B cell (primary cell): ENCODE measurements at regions not wholly inside any gene's neighbourhood (a gene's known extent, or its start where the extent isn't known, plus 50 kb on each side); places are given as distances from the start of the nearest gene placed in this dataset. TPM values are rescaled to one million over a fixed set of nuclear protein-coding genes. Genes with fewer than 3 reads are reported as not detected.
"Not testable (repeated sequence)": the region's sequence is repeated elsewhere in the genome, so short reads cannot be mapped to it uniquely, and the experiment has no call there.

Experiments used
- ATAC-seq: fragments of 200-7000 bp; cut with Tn5 transposase; one replicate; pipeline ENCODE4 v1.10.0; 2021; ENCODE audit warnings: low read depth, mild to moderate bottlenecking, moderate number of reproducible peaks, moderate library complexity
- CTCF ChIA-PET: fragments of 350-600 bp; sonication (Branson Sonifier 250); formaldehyde crosslinking; loops from one replicate; lab custom pipeline; 2021; ENCODE audit warnings: antibody characterized with exemption, inconsistent platforms; lab: Charles Lee
- POLR2A ChIA-PET: fragments of 350-600 bp; sonication (Branson Sonifier 250); formaldehyde crosslinking; loops from one replicate; lab custom pipeline; 2021; ENCODE audit warnings: antibody characterized with exemption; lab: Charles Lee
- DNase-seq: peaks from one replicate; pipeline ENCODE4 v3.0.0; 2013
- H2AFZ ChIP-seq: 2 replicates; pipeline ENCODE4 v1.6.1; 2012; ENCODE audit warnings: mild to moderate bottlenecking, low read depth, low read length; ENCODE audit not compliant: insufficient read depth, poor library complexity, severe bottlenecking
- H3K27ac ChIP-seq, 2 donors: 1 replicate in 1 of 2; 2 replicates in 1 of 2; pipeline ENCODE4 v1.5.1; 2012 to 2013; ENCODE audit warnings: low read length in 2 of 2, mild to moderate bottlenecking in 2 of 2, moderate library complexity in 1 of 2
- H3K27me3 ChIP-seq, 4 experiments: fragments of 200-600 bp in 1 of 4; sonication (generic) in 1 of 4; replicated peaks in 1 of 4; 1 replicate in 2 of 4; 2 replicates in 2 of 4; pipeline versions ENCODE4 v1.6.1 to v1.7.0; 2013 to 2016; ENCODE audit warnings: low read length in 3 of 4, mild to moderate bottlenecking in 2 of 4, mixed read lengths in 1 of 4, moderate library complexity in 1 of 4; ENCODE audit not compliant: insufficient read depth in 4 of 4, control insufficient read depth in 3 of 4; ENCODE audit errors: control extremely low read depth in 1 of 4
- H3K36me3 ChIP-seq, 2 experiments: replicated peaks in 1 of 2; 1 replicate in 1 of 2; 2 replicates in 1 of 2; pipeline versions ENCODE4 v1.6.1 to v1.7.1; 2013; ENCODE audit warnings: low read length in 1 of 2; ENCODE audit not compliant: insufficient read depth in 2 of 2, control insufficient read depth in 1 of 2; ENCODE audit errors: control extremely low read depth in 1 of 2, extremely low read depth in 1 of 2
- H3K4me1 ChIP-seq, 2 donors: fragments of 200-600 bp in 1 of 2; sonication (generic) in 1 of 2; 1 replicate in 1 of 2; 2 replicates in 1 of 2; pipeline versions ENCODE4 v1.5.1 to v1.6.1; 2013 to 2017; ENCODE audit warnings: low read length in 2 of 2; ENCODE audit not compliant: control insufficient read depth in 2 of 2, insufficient read depth in 2 of 2
- H3K4me2 ChIP-seq: replicated peaks from 2 replicates; pipeline ENCODE3; 2012; ENCODE audit warnings: mild to moderate bottlenecking, low read depth, low read length; ENCODE audit not compliant: poor library complexity, severe bottlenecking
- H3K4me3 ChIP-seq, 5 experiments: fragments of 200-600 bp in 1 of 5; sonication (generic) in 1 of 5; 1 replicate in 3 of 5; 2 replicates in 2 of 5; pipeline versions ENCODE4 v1.5.1 to v1.7.0; 2011 to 2016; ENCODE audit warnings: low read length in 4 of 5, mild to moderate bottlenecking in 4 of 5, low read depth in 2 of 5, control low read depth in 1 of 5, moderate library complexity in 1 of 5; ENCODE audit not compliant: insufficient read depth in 1 of 5; ENCODE audit errors: control extremely low read depth in 1 of 5, extremely low read depth in 1 of 5
- H3K79me2 ChIP-seq: fragments of 200-600 bp; sonication (generic); one replicate; pipeline ENCODE4 v1.6.0; 2016; ENCODE audit warnings: low read length; ENCODE audit not compliant: control insufficient read depth, insufficient read depth
- H3K9ac ChIP-seq: fragments of 200-600 bp; sonication (generic); 2 replicates; pipeline ENCODE4 v1.6.1; 2017; ENCODE audit warnings: mild to moderate bottlenecking, low read length, moderate library complexity
- H3K9me3 ChIP-seq, 3 donors: one replicate each; pipeline versions ENCODE4 v1.6.1 to v1.7.1; 2013; ENCODE audit warnings: low read length in 2 of 3; ENCODE audit not compliant: control insufficient read depth in 2 of 3, insufficient read depth in 1 of 3; ENCODE audit errors: control extremely low read depth in 1 of 3
- H4K20me1 ChIP-seq: 2 replicates; pipeline ENCODE4 v1.6.0; 2012; ENCODE audit warnings: mild to moderate bottlenecking, low read length; ENCODE audit not compliant: insufficient read depth, control insufficient read depth, poor library complexity, severe bottlenecking
- H3K27ac Mint-ChIP-seq: one replicate; pipeline ENCODE4 v1.8.0; 2021; ENCODE audit warnings: mixed read lengths
- H3K27me3 Mint-ChIP-seq: one replicate; pipeline ENCODE4 v1.8.0; 2021; ENCODE audit warnings: mixed read lengths
- H3K4me1 Mint-ChIP-seq: one replicate; pipeline ENCODE4 v1.8.0; 2021; ENCODE audit warnings: mixed read lengths
- H3K4me3 Mint-ChIP-seq: one replicate; pipeline ENCODE4 v1.8.0; 2021; ENCODE audit warnings: mixed read lengths
- H3K9me3 Mint-ChIP-seq: one replicate; pipeline ENCODE4 v1.8.0; 2022; ENCODE audit warnings: mixed read lengths; ENCODE audit not compliant: insufficient read depth
- EZH2 ChIP-seq: IDR thresholded peaks from 2 replicates; pipeline ENCODE4 v1.6.1; 2012; ENCODE audit warnings: borderline replicate concordance, low read depth, mild to moderate bottlenecking, moderate library complexity, low read length; ENCODE audit not compliant: insufficient read depth, poor library complexity, severe bottlenecking
- WGBS: methylation state at CpG from one replicate; pipeline ENCODE4 v1.1.5; 2013; ENCODE audit warnings: missing lambda C conversion rate; ENCODE audit not compliant: insufficient coverage; 5-methylcytosine and 5-hydroxymethylcytosine counted together
- intact Hi-C: fragments of 100-400 bp; cut with micrococcal nuclease; formaldehyde crosslinking; loops from one replicate; pipeline ENCODE4 v1.10.0; 2022
- small RNA-seq: library from RNA; depleted of rRNA; stranded (forward); fragments of <200 nt; gene quantifications from one replicate; pipeline ENCODE3, GENCODE V24; 2012; ENCODE audit warnings: low replicate concordance, low read depth; ENCODE audit not compliant: insufficient read length
- TF ChIP-seq, protein P1 (sequence below): fragments of 200-600 bp; IDR thresholded peaks from one replicate; pipeline ENCODE4 v1.8.0; 2022; ENCODE audit warnings: antibody characterized with exemption, mild to moderate bottlenecking

GRCh38 chr4:150023489-150023888, 54.8 kb upstream of the DCLK2 start:
- intact Hi-C loops: no loop called here
- POLR2A ChIA-PET: no interaction called here
- Mint-ChIP-seq H3K9me3 (peaks cover 20% of the 10 kb centered on the region), H3K27ac (no peak overlapping the region), H3K4me3 (no peak overlapping the region), H3K4me1 (no peaks in the 10 kb centered on the region), H3K27me3 (peaks cover 21% of the 10 kb centered on the region)
- peaks cover 8 to 25% (median 11%) of the 10 kb centered on the region in 3 donors for H3K9me3 ChIP-seq
- ATAC-seq: no peak
- no peaks in the 10 kb centered on the region for H4K20me1 ChIP-seq
- H3K4me1 ChIP-seq: no peaks in the 10 kb centered on the region
- WGBS: 100% methylated on average over 1 of the region's 2 CpGs
- no peak overlapping the region for H2AFZ ChIP-seq
- no peak overlapping the region for H3K9ac ChIP-seq
- H3K27ac ChIP-seq: no peak overlapping the region
- H3K79me2 ChIP-seq: no peaks in the 10 kb centered on the region
- CTCF ChIA-PET: no interaction called here
- no peak for TF ChIP-seq EZH2
- TF ChIP-seq, protein P1, sequence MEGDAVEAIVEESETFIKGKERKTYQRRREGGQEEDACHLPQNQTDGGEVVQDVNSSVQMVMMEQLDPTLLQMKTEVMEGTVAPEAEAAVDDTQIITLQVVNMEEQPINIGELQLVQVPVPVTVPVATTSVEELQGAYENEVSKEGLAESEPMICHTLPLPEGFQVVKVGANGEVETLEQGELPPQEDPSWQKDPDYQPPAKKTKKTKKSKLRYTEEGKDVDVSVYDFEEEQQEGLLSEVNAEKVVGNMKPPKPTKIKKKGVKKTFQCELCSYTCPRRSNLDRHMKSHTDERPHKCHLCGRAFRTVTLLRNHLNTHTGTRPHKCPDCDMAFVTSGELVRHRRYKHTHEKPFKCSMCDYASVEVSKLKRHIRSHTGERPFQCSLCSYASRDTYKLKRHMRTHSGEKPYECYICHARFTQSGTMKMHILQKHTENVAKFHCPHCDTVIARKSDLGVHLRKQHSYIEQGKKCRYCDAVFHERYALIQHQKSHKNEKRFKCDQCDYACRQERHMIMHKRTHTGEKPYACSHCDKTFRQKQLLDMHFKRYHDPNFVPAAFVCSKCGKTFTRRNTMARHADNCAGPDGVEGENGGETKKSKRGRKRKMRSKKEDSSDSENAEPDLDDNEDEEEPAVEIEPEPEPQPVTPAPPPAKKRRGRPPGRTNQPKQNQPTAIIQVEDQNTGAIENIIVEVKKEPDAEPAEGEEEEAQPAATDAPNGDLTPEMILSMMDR: no peak
- no peak overlapping the region for H3K4me3 ChIP-seq
- no peak overlapping the region for H3K4me2 ChIP-seq
- H3K36me3 ChIP-seq: no peaks in the 10 kb centered on the region
- no peak for DNase-seq
- H3K27me3 ChIP-seq: peaks cover 0 to 9% (median 2%) of the 10 kb centered on the region in 4 experiments

- H3K27me3 ChIP-seq, POLR2A ChIA-PET, DNase-seq, CTCF ChIA-PET, H3K4me1 ChIP-seq, H3K36me3 ChIP-seq, H3K27ac ChIP-seq, H3K4me2 ChIP-seq, intact Hi-C loops, H3K4me3 ChIP-seq, ATAC-seq, H3K4me1 Mint-ChIP-seq, H3K27ac Mint-ChIP-seq, H3K4me3 Mint-ChIP-seq, H2AFZ ChIP-seq, H3K79me2 ChIP-seq, H3K9ac ChIP-seq, H4K20me1 ChIP-seq: not testable (repeated sequence)
- peaks cover 8 to 25% (median 11%) of the 10 kb centered on the region in 3 donors for H3K9me3 ChIP-seq
- Mint-ChIP-seq H3K9me3 (peaks cover 17% of the 10 kb centered on the region), H3K27me3 (peaks cover 12% of the 10 kb centered on the region)
Observed at GRCh38 chr4:150026987-150027386, 51.3 kb upstream of the DCLK2 start.

Small RNA genes in the stretch of these regions (small RNA-seq; reads per million reads assigned to genes)
- gene RNA5SP167 (not detected), gene RNU6-1230P (not detected)
